Nephron progenitor cell (in vitro differentiated cells): ENCODE measurements at regions not wholly inside any gene's neighbourhood (a gene's known extent, or its start where the extent isn't known, plus 50 kb on each side); places are given as distances from the start of the nearest gene placed in this dataset.
A peak's percentile ranks its signal among the peaks of the same experiment; 100 is the strongest.

ENCODE experiments used
- DNase-seq: peaks from one replicate; pipeline ENCODE4 v3.0.0; 2021
- H3K27ac Mint-ChIP-seq: 2 replicates; pipeline ENCODE4 v1.8.0; 2021; ENCODE audit warnings: mild to moderate bottlenecking, moderate library complexity, mixed read lengths
- H3K27me3 Mint-ChIP-seq: 2 replicates; pipeline ENCODE4 v1.8.0; 2021; ENCODE audit warnings: mild to moderate bottlenecking, low read depth, mixed read lengths; ENCODE audit not compliant: poor library complexity
- H3K36me3 Mint-ChIP-seq: 2 replicates; pipeline ENCODE4 v1.8.0; 2021; ENCODE audit warnings: low read depth, mixed read lengths
- H3K4me1 Mint-ChIP-seq: 2 replicates; pipeline ENCODE4 v1.8.0; 2021; ENCODE audit warnings: mixed read lengths
- H3K4me3 Mint-ChIP-seq: 2 replicates; pipeline ENCODE4 v1.8.0; 2021; ENCODE audit warnings: mild to moderate bottlenecking, moderate library complexity, mixed read lengths
- H3K9me3 Mint-ChIP-seq: 2 replicates; pipeline ENCODE4 v1.8.0; 2021; ENCODE audit warnings: mild to moderate bottlenecking, moderate library complexity, mixed read lengths
- CTCF ChIP-seq: fragments of 200-600 bp; sonication (generic); IDR thresholded peaks from 2 replicates; pipeline ENCODE4 v1.5.0; 2021; ENCODE audit warnings: antibody characterized with exemption

- Mint-ChIP-seq H3K27ac (no peak overlapping the region), H3K36me3 (no peaks in the 10 kb centered on the region), H3K27me3 (no peaks in the 10 kb centered on the region), H3K4me1 (no peaks in the 10 kb centered on the region), H3K4me3 (no peak overlapping the region), H3K9me3 (peaks cover 24% of the 10 kb centered on the region)
- DNase-seq = no peak
- TF ChIP-seq CTCF = no peak
These were observed 52.5 kb upstream of the C11orf58 start for GRCh38 chr11:16685914-16686313.

- no peaks in the 10 kb centered on the region for H3K27me3 Mint-ChIP-seq
These were observed 59.9 kb upstream of the C11orf58 start for GRCh38 chr11:16678466-16679116.

GRCh38 chr11:16669799-16670415, 68.5 kb upstream of the C11orf58 start:
- H3K27ac Mint-ChIP-seq = peak overlapping the region; percentile 89
- no peak for DNase-seq
- peaks cover 51% of the 10 kb centered on the region for H3K9me3 Mint-ChIP-seq
- no peak for TF ChIP-seq CTCF
- H3K4me3 Mint-ChIP-seq = no peak overlapping the region
- peaks cover 15% of the 10 kb centered on the region for H3K36me3 Mint-ChIP-seq
- no peaks in the 10 kb centered on the region for H3K4me1 Mint-ChIP-seq
- peaks cover 3% of the 10 kb centered on the region for H3K27me3 Mint-ChIP-seq

More at GRCh38 chr11:16678466-16679116, 59.9 kb upstream of the C11orf58 start:
- no peaks in the 10 kb centered on the region for H3K4me1 Mint-ChIP-seq
- no peak for TF ChIP-seq CTCF
- peaks cover 60% of the 10 kb centered on the region for H3K9me3 Mint-ChIP-seq
- H3K4me3 Mint-ChIP-seq = no peak overlapping the region
- DNase-seq = no peak
- H3K36me3 Mint-ChIP-seq = no peaks in the 10 kb centered on the region
- H3K27ac Mint-ChIP-seq = no peak overlapping the region

GRCh38 chr11:16632295-16633200, 105.9 kb upstream of the C11orf58 start:
- DNase-seq = no peak
- H3K4me1 Mint-ChIP-seq = no peaks in the 10 kb centered on the region
- H3K27ac Mint-ChIP-seq = no peak overlapping the region
- no peak overlapping the region for H3K4me3 Mint-ChIP-seq
- peaks cover 4% of the 10 kb centered on the region for H3K36me3 Mint-ChIP-seq
- peaks cover 23% of the 10 kb centered on the region for H3K27me3 Mint-ChIP-seq
- peak; percentile 27 for TF ChIP-seq CTCF
- peaks cover 49% of the 10 kb centered on the region for H3K9me3 Mint-ChIP-seq

GRCh38 chr11:16630651-16631050, 107.8 kb upstream of the C11orf58 start:
- Mint-ChIP-seq H3K9me3 (peaks cover 38% of the 10 kb centered on the region), H3K36me3 (no peaks in the 10 kb centered on the region), H3K4me1 (no peaks in the 10 kb centered on the region), H3K4me3 (no peak overlapping the region), H3K27ac (no peak overlapping the region), H3K27me3 (peaks cover 23% of the 10 kb centered on the region)
- TF ChIP-seq CTCF = no peak
- DNase-seq = no peak
